Mesendoderm (in vitro differentiated cells): ENCODE measurements at regions not wholly inside any gene's neighbourhood (a gene's known extent, or its start where the extent isn't known, plus 50 kb on each side); places are given as distances from the start of the nearest gene placed in this dataset.

Experiments used
- DNase-seq: peaks from one replicate; pipeline ENCODE4 v3.0.0; 2013
- H2AK5ac ChIP-seq: 2 replicates; pipeline ENCODE4 v1.6.1; 2013; ENCODE audit warnings: low read length, inconsistent platforms
- H2BK120ac ChIP-seq: 2 replicates; pipeline ENCODE4 v1.6.1; 2013; ENCODE audit warnings: low read depth, mild to moderate bottlenecking, low read length, moderate library complexity, mixed read lengths
- H2BK15ac ChIP-seq: replicated peaks from 2 replicates; pipeline ENCODE4 v1.6.1; 2013; ENCODE audit warnings: low read depth, mild to moderate bottlenecking, moderate library complexity
- H2BK5ac ChIP-seq: 2 replicates; pipeline ENCODE4 v1.6.1; 2013; ENCODE audit warnings: low read length, inconsistent platforms
- H3K18ac ChIP-seq: 2 replicates; pipeline ENCODE4 v1.6.1; 2013; ENCODE audit warnings: mild to moderate bottlenecking, low read length, mixed read lengths
- H3K23ac ChIP-seq: one replicate; pipeline ENCODE4 v1.6.1; 2013; ENCODE audit warnings: low read length
- H3K27ac ChIP-seq: 2 replicates; pipeline ENCODE4 v1.5.1; 2013; ENCODE audit warnings: low read depth, mild to moderate bottlenecking, inconsistent platforms, low read length, moderate library complexity
- H3K27me3 ChIP-seq: 2 replicates; pipeline ENCODE4 v1.6.1; 2013; ENCODE audit warnings: low read length, control low read depth, mild to moderate bottlenecking, inconsistent platforms; ENCODE audit not compliant: insufficient read depth, poor library complexity
- H3K36me3 ChIP-seq: 2 replicates; pipeline ENCODE4 v1.6.1; 2013; ENCODE audit warnings: low read length, inconsistent platforms; ENCODE audit not compliant: control insufficient read depth, insufficient read depth
- H3K4ac ChIP-seq: one replicate; pipeline ENCODE4 v1.6.1; 2013; ENCODE audit warnings: low read depth, mild to moderate bottlenecking, low read length, moderate library complexity
- H3K4me1 ChIP-seq: 2 replicates; pipeline ENCODE4 v1.6.1; 2013; ENCODE audit warnings: low read depth, low read length, inconsistent platforms; ENCODE audit not compliant: control insufficient read depth
- H3K4me2 ChIP-seq: 2 replicates; pipeline ENCODE4 v1.6.1; 2013; ENCODE audit warnings: low read length
- H3K4me3 ChIP-seq: 2 replicates; pipeline ENCODE4 v1.5.1; 2013; ENCODE audit warnings: mild to moderate bottlenecking, low read length
- H3K56ac ChIP-seq: one replicate; pipeline ENCODE4 v1.6.1; 2013; ENCODE audit warnings: low read length
- H3K79me1 ChIP-seq: 2 replicates; pipeline ENCODE4 v1.6.1; 2013; ENCODE audit warnings: low read length, inconsistent platforms
- H3K79me2 ChIP-seq: 2 replicates; pipeline ENCODE4 v1.6.1; 2013; ENCODE audit warnings: mild to moderate bottlenecking, low read length; ENCODE audit not compliant: control insufficient read depth, insufficient read depth
- H3K9ac ChIP-seq: 2 replicates; pipeline ENCODE4 v1.6.1; 2013; ENCODE audit warnings: low read length, inconsistent platforms
- H4K5ac ChIP-seq: one replicate; pipeline ENCODE4 v1.6.1; 2013; ENCODE audit warnings: low read length
- H4K8ac ChIP-seq: one replicate; pipeline ENCODE4 v1.6.1; 2013; ENCODE audit warnings: low read depth, mild to moderate bottlenecking, control low read depth, low read length, moderate library complexity
- WGBS: extraction: QIAGEN DNeasy Blood & Tissue Kit; methylation state at CpG from one replicate; pipeline ENCODE4 v1.1.7; 2013; ENCODE audit warnings: low lambda C conversion rate, missing lambda C conversion rate; ENCODE audit not compliant: insufficient coverage; ENCODE audit errors: extremely low coverage; 5-methylcytosine and 5-hydroxymethylcytosine counted together

- no peaks in the 10 kb centered on the region for H3K79me1 ChIP-seq
- no peak overlapping the region for H3K4ac ChIP-seq
- H4K8ac ChIP-seq, result no peak overlapping the region
- no peak overlapping the region for H3K4me3 ChIP-seq
- no peak overlapping the region for H3K9ac ChIP-seq
- no peak overlapping the region for H3K18ac ChIP-seq
- H3K4me1 ChIP-seq, result no peaks in the 10 kb centered on the region
- H4K5ac ChIP-seq, result no peak overlapping the region
- no peak overlapping the region for H2BK5ac ChIP-seq
- H2BK15ac ChIP-seq, result no peak overlapping the region
- no peak overlapping the region for H2BK120ac ChIP-seq
- no peak overlapping the region for H2AK5ac ChIP-seq
- no peaks in the 10 kb centered on the region for H3K27me3 ChIP-seq
- no CpG with 5 or more reads among the region's 16 CpGs for WGBS
- DNase-seq, result no peak
- H3K36me3 ChIP-seq, result no peaks in the 10 kb centered on the region
- no peak overlapping the region for H3K4me2 ChIP-seq
- H3K27ac ChIP-seq, result no peak overlapping the region
- no peak overlapping the region for H3K23ac ChIP-seq
- H3K56ac ChIP-seq, result no peak overlapping the region
- H3K79me2 ChIP-seq, result no peaks in the 10 kb centered on the region
Measured at GRCh38 chr10:4294996-4295792, 510.2 kb upstream of the KLF6 start.

- H2AK5ac ChIP-seq, result no peak overlapping the region
Measured at GRCh38 chr10:4294271-4294670, 509.3 kb upstream of the KLF6 start.

GRCh38 chr10:4291990-4292389 is 507.0 kb upstream of the KLF6 start:
- no peaks in the 10 kb centered on the region for H3K79me2 ChIP-seq
- H3K27me3 ChIP-seq, result no peaks in the 10 kb centered on the region
- H3K23ac ChIP-seq, result no peak overlapping the region
- no peak overlapping the region for H3K4ac ChIP-seq
- H3K4me2 ChIP-seq, result no peak overlapping the region
- H3K56ac ChIP-seq, result no peak overlapping the region
- H2BK5ac ChIP-seq, result no peak overlapping the region
- H3K4me1 ChIP-seq, result peaks cover 4% of the 10 kb centered on the region
- no peak overlapping the region for H3K18ac ChIP-seq
- WGBS, result no CpG with 5 or more reads among the region's 6 CpGs
- H3K4me3 ChIP-seq, result no peak overlapping the region
- H3K27ac ChIP-seq, result no peak overlapping the region
- no peak overlapping the region for H2BK15ac ChIP-seq
- H3K36me3 ChIP-seq, result no peaks in the 10 kb centered on the region
- no peak overlapping the region for H2BK120ac ChIP-seq
- H3K9ac ChIP-seq, result no peak overlapping the region
- H4K5ac ChIP-seq, result no peak overlapping the region
- H4K8ac ChIP-seq, result no peak overlapping the region
- H3K79me1 ChIP-seq, result no peaks in the 10 kb centered on the region
- no peak for DNase-seq
- no peak overlapping the region for H2AK5ac ChIP-seq

More at GRCh38 chr10:4294271-4294670, 509.3 kb upstream of the KLF6 start:
- WGBS, result no CpG with 5 or more reads among the region's 5 CpGs
- no peak for DNase-seq
- H3K4me1 ChIP-seq, result no peaks in the 10 kb centered on the region
- no peaks in the 10 kb centered on the region for H3K79me1 ChIP-seq
- H3K56ac ChIP-seq, result no peak overlapping the region
- H4K8ac ChIP-seq, result no peak overlapping the region
- no peaks in the 10 kb centered on the region for H3K27me3 ChIP-seq
- H3K4me3 ChIP-seq, result no peak overlapping the region
- H3K18ac ChIP-seq, result no peak overlapping the region
- H3K36me3 ChIP-seq, result no peaks in the 10 kb centered on the region
- no peak overlapping the region for H3K4ac ChIP-seq
- H2BK5ac ChIP-seq, result no peak overlapping the region
- H3K4me2 ChIP-seq, result no peak overlapping the region
- no peaks in the 10 kb centered on the region for H3K79me2 ChIP-seq
- no peak overlapping the region for H4K5ac ChIP-seq
- no peak overlapping the region for H3K23ac ChIP-seq
- no peak overlapping the region for H3K27ac ChIP-seq
- no peak overlapping the region for H2BK120ac ChIP-seq
- no peak overlapping the region for H2BK15ac ChIP-seq
- no peak overlapping the region for H3K9ac ChIP-seq

GRCh38 chr10:4285121-4285520 is 500.1 kb upstream of the KLF6 start:
- Histone ChIP-seq H3K36me3 (no peaks in the 10 kb centered on the region), H2AK5ac (no peak overlapping the region), H3K79me1 (no peaks in the 10 kb centered on the region), H3K27me3 (no peaks in the 10 kb centered on the region), H3K23ac (no peak overlapping the region), H3K4me2 (no peak overlapping the region), H3K27ac (no peak overlapping the region), H2BK5ac (no peak overlapping the region), H3K79me2 (no peaks in the 10 kb centered on the region), H2BK120ac (no peak overlapping the region), H3K4ac (no peak overlapping the region), H4K5ac (no peak overlapping the region), H3K4me3 (no peak overlapping the region), H3K9ac (no peak overlapping the region), H3K4me1 (peaks cover 5% of the 10 kb centered on the region), H3K56ac (no peak overlapping the region), H2BK15ac (no peak overlapping the region), H4K8ac (no peak overlapping the region), H3K18ac (no peak overlapping the region)
- no CpG with 5 or more reads among the region's 6 CpGs for WGBS
- no peak for DNase-seq

- H4K5ac ChIP-seq, result no peak overlapping the region
- no peaks in the 10 kb centered on the region for H3K27me3 ChIP-seq
- no peak overlapping the region for H3K18ac ChIP-seq
- no peak overlapping the region for H2BK5ac ChIP-seq
- H4K8ac ChIP-seq, result no peak overlapping the region
- WGBS, result no CpG with 5 or more reads among the region's 7 CpGs
- no peaks in the 10 kb centered on the region for H3K79me2 ChIP-seq
- H2AK5ac ChIP-seq, result no peak overlapping the region
- H3K4ac ChIP-seq, result no peak overlapping the region
- no peaks in the 10 kb centered on the region for H3K36me3 ChIP-seq
- no peak overlapping the region for H2BK120ac ChIP-seq
- DNase-seq, result no peak
- H2BK15ac ChIP-seq, result no peak overlapping the region
- H3K4me1 ChIP-seq, result peaks cover 5% of the 10 kb centered on the region
- no peaks in the 10 kb centered on the region for H3K79me1 ChIP-seq
- H3K27ac ChIP-seq, result no peak overlapping the region
- H3K56ac ChIP-seq, result no peak overlapping the region
- no peak overlapping the region for H3K9ac ChIP-seq
- no peak overlapping the region for H3K4me3 ChIP-seq
- no peak overlapping the region for H3K23ac ChIP-seq
- H3K4me2 ChIP-seq, result no peak overlapping the region
Measured at GRCh38 chr10:4283846-4284610, 499.0 kb upstream of the KLF6 start.
